HT-29 (cell line): ENCODE measurements at regions not wholly inside any gene's neighbourhood (a gene's known extent, or its start where the extent isn't known, plus 50 kb on each side); places are given as distances from the start of the nearest gene placed in this dataset.
"Not testable (repeated sequence)": the region's sequence is repeated elsewhere in the genome, so short reads cannot be mapped to it uniquely, and the experiment has no call there.

ENCODE experiments used
- DNase-seq: peaks from one replicate; pipeline ENCODE4 v3.0.0-alpha.2; 2015; ENCODE audit warnings: low spot score

GRCh38 chr5:152178350-152178699 lies 226.8 kb downstream of the NMUR2 start:
- DNase-seq: no peak

DNA sequence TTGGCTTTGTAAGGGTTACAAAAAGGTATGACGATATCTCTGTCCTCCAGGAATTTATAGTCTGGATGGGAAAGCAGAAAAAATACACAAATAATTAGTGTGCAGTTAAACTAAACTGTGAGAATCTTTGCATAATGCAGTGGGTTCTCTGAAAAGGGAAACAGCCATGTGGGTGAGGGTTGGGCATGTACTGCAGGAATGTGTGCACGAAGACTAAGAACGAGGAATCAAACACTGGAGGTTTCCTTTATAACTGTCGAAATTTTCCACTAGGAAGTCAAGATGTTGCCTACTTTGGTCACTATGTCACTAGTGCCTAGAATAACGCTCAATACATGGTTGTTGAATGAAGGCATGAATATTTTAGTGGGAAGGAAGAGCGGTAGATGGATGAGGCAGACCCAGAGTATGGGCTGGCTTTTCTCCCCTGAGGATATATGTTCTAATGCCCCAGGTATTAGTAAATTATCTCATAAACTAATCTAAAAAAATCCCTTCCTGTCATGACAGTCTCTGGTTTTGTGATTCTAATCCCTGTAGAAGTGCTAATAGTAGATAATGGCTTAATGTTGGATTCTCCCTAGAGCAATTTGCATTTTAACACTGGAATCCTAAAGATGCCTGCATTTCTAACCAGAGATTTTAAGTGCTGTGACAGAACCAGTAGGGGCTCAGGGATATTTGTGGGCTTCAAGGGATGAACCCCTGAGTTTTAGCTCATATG lies 227.3 kb downstream of the NMUR2 start:
- DNase-seq: no peak

DNA sequence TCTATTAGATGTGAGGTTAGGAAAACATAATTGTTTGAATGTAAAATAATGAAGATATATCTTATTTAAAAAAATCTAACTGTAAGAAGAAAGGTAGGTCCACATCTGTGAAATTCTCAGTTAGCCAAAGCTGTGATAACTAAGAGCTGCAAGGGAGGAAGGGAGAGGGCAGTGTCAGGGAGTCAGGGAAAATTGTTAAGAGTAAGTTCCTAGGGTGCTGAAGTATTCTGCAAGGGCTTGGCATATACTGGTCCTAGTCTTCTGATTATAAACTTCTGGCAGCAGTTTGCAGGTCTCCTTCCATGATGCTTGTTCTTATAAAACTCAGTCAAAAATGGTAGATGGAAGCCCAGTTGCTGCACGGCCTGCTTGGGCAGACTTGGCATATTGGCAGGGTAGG lies 233.2 kb downstream of the NMUR2 start:
- DNase-seq: no peak

DNA sequence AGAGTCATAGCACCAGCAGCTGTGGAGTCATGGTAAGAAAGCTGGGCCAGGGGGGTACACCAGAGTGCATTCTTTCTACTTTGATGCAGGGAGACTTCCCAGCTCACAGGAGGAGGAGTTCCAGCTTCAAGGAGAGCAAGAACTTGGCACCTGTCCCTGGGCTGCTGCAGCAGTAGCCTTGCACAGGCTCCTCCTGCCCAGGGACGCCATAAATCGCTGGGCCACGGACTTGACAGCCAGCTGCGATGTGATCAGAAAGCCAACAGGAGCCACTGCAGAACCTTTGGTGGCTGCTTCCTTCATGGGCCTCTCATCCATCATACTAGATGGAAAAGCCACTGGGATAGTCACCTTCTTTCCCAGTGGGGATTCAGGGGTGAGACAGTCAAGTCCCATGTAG lies 234.7 kb downstream of the NMUR2 start:
- DNase-seq: peak; percentile 54

- DNase-seq: peak; percentile 33
Observed at GRCh38 chr5:152164860-152165259, 240.2 kb upstream of the GLRA1 start.

- peak; percentile 62 for DNase-seq
Observed at GRCh38 chr5:152159894-152160293, 235.2 kb upstream of the GLRA1 start.

DNA sequence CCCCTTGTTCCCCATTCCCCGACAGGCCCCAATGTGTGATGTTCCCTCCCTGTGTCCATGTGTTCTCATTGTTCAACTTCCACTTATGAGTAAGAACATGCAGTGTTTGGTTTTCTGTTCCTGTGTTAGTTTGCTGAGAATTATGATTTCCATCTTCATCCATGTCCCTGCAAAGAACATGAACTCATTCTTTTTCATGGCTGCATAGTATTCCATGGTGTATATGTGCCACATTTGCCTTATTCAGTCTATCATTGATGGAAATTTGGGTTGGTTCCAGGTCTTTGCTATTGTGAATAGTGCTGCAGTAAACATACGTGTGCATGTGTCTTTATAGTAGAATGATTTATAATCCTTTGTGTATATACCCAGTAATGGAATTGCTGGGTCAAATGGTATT lies 229.8 kb upstream of the GLRA1 start:
- not testable (repeated sequence) for DNase-seq

DNA sequence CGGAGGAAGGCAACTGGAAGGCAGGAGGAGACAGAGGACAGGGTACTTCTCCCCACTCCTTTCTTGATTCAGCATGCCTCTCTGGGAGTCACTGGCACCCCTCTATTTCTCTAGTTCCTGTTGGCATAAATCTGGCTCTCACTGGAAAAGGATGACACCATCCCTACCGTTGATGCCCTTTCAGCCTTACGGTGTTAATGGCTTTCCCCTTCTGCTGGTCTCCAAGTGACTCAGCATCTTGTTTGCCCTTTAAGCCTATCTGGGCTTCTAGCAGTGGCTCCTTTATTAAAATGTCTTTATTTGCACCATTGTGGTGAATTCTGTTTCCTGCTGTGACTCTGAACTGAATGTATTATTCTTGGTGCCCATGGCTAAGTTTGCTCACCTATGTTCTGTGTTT lies 227.3 kb upstream of the GLRA1 start:
- no peak for DNase-seq

DNA sequence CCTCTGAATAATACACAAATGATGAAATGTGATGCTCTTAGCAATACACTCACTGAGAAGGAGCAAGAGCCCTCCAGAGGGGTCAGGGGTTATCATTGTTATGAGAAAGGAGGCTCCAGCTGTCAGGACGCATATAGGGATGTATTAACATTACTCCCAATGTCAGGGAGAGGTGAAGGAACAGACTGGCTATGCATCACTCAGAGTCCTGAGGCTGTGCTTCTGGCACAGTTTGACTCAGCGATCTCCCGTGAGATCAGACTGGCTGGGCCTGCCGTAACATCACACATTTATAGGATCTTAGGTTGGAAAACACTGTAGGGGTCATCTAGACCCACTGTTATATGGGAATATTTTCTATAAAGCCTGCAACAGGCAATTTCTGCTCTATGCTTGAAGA lies 226.5 kb upstream of the GLRA1 start:
- no peak for DNase-seq

- no peak for DNase-seq
Observed at GRCh38 chr5:152147286-152147685, 222.6 kb upstream of the GLRA1 start.

DNA sequence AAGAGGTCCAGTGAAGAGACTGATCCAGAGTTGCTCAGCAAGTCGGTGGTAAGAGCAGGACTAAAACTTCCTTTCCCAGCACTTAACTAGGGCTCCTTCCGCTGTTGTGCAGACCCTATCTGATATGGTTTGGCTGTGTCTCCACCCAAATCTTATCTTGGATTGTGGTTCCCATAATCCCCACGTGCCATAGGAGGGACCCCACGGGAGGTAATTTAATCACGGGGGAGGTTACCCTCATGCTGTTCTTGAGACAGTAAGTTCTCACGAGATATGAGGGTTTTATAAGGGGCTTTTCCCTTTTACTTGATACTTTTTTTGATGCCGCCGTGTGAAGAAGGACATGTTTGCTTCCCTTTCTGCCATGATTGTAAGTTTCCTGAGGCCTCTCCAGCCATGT lies 221.9 kb upstream of the GLRA1 start:
- DNase-seq: no peak

DNA sequence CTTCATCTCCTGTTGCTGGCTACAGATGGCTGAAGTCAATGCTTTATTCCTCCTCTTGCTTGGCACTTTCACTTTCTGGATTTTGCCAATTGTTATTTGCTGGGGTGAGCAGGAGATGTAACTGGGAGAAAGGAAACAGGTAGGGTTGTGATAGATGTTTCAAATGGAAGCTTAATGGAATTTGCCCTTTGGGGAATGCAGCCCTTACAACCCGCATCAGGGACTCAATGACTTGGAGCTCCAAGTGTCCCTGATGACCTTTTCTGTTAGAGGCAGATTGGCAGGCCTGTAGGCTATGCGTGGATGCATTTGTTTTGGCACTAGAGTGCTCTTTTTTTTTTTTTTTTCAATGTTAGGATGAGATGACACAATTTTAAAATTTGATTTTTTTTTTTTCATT lies 219.9 kb upstream of the GLRA1 start:
- DNase-seq: no peak

DNA sequence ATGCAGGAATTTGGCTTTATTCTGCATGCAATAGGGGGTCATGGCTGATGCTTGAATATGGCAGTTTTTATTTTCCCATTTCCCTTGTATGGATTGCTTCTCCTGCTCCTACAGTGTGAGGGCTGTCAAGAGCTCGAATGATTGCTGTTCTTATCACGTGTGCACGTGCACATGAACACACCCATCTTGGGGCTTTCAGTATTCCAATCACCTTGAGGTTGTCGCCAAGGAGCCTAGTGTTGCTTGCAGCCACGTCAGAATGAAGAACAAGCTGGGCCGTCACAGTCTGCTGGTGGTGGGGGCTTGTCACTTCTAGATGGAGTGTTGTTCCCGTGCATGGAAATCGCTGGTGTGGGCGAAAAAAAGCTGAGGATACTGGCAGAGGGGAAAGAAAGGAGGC lies 219.4 kb upstream of the GLRA1 start:
- DNase-seq: no peak

DNA sequence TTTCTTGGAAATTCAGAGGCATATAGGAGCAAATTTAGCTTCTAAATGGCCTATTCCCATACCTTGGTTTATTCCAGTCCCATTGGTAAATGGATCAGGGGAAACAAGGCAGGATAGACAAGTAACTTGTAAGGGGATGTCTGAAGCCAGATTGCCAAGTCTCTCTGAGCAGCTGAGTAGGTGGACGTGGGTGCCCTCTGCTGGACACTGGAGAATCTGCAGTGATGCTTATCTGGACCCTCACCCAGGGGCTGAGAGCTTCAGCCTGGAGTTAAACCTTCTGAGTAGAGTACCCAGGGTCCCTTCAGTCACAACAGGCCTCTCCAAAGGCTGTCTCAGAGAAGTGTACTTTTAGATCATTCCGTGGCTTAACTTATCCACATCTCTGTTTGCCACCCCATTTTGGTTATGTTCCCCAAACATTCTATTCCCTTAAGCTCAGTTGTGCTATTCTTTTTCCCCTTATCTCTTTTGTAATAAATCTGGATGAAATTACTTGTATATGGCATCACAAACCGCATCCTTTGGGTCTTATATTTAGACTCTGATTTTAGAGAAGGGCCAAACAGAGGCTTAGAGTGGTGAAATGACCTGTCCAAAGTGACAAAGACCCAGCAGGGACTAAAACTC lies 218.3 kb upstream of the GLRA1 start:
- peak; percentile 82 for DNase-seq

DNA sequence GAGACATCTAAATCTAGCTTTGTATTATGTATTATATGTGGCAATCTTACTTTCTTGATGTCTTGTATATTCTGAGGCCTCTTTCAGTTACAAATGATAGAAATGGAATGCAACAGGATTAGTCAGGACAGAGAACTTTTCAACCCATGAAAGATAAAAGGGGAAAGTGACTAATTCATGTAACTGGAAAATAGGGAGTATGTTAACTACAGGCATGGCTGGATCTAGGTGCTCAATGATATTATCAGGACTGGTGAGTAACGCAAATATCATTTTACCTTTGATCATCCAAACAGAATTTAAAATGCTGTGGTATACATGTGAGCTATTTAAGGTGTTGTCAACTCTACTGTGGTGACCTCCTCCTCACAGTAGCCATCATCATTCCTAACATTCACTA lies 215.7 kb upstream of the GLRA1 start:
- no peak for DNase-seq

DNA sequence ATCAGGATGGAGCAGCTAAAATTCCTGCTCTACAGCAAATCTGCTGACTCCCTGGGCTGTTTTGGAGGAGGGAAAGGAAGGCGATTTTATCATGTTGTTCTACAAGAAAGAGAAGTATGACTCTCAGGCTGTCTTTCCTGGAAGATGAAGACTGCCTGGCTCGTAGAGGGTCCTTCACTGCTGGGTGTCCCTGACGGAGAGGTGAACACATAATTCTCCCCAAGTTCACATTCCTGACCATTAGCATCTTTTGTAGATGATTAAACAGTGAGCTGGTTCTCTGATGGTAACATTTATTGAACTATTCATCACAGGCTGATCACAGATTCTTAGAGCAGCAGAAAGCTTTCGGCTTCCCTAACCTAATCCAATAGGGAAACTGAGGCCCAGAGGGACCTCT lies 212.4 kb upstream of the GLRA1 start:
- DNase-seq: no peak

DNA sequence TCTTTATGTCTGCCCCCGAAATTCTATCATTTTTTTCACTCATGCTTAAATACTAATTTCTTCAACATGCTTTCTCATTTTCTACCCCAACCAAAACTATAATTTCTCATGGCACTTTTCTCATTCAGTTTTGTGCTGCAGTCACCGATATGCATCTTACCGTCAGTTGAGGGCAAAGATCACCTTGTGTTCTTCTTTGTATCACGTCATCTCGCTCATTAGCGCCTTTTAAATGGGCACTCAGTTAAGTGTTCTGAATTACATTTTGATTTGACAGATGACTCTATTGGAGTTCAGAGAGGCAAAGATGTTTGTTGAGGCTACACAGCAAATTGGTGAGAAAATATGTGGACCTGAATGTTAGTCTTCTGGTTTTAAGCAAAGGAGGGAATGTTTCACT lies 211.7 kb upstream of the GLRA1 start:
- DNase-seq: no peak

DNA sequence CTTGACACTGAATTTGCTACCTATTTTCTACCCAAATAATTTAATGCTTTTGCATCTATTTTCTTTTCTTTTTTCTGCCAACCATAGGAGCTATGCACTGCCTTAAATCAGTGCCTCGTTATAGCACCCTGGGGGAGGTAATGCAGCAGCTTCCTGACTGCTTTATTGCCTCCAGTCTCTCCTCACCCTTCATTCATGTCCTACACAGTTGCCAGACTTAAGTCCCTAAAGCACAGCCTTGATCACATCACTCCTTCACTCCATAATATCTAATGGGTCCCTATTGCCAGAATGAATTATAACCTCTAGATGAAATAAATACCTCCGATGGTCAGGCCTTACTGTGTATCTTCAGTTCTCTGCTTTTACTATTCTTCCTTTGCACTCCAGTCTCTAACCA lies 211.2 kb upstream of the GLRA1 start:
- DNase-seq: no peak

GRCh38 chr5:152125661-152126205 lies 201.1 kb upstream of the GLRA1 start:
- no peak for DNase-seq

GRCh38 chr5:152124409-152125041 lies 199.9 kb upstream of the GLRA1 start:
- no peak for DNase-seq

- no peak for DNase-seq
Observed at GRCh38 chr5:152118676-152119470, 194.2 kb upstream of the GLRA1 start.

DNA sequence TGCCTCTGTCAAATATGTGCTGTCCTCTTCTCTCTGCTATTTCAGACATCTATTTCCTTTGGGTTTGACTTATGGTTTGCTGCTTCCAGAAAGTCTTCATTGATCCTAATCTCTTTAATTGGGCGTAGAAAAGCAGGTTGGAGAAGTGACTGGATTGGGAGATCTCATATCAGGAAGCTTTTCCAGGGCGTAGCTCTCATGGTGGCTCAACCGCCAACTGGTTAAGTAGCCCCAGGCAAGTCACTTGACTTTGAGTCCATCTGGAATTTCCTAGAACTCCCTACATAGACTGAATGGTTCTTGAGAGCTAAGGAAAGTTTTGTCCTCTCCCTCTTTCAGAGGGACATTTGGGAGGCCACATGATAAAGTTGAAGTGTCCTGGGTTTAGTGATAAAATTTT lies 192.3 kb upstream of the GLRA1 start:
- no peak for DNase-seq
